HPDE6-E6E7 (cell line): ENCODE measurements at regions not wholly inside any gene's neighbourhood (a gene's known extent, or its start where the extent isn't known, plus 50 kb on each side); places are given as distances from the start of the nearest gene placed in this dataset.
"Not testable (repeated sequence)": the region's sequence is repeated elsewhere in the genome, so short reads cannot be mapped to it uniquely, and the experiment has no call there.

Source experiments
- DNase-seq: peaks from one replicate; pipeline ENCODE4 v3.0.0; 2011; ENCODE audit warnings: missing footprints; ENCODE audit errors: extremely low spot score

DNA sequence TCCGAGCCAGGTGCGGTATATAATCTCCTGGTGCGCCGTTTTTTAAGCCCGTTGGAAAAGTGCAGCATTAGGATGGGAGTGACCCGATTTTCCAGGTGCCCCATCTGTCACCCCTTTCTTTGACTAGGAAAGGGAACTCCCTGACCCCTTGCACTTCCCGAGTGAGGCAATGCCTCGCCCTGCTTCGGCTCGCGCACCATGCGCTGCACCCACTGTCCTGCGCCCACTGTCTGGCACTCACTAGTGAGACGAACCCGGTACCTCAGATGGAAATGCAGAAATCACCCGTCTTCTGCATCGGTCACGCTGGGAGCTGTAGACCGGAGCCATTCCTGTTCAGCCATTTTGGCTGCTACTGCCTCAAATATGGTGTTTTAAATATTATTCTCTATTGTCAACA is 198.0 kb downstream of the MEIS1 start:
- not testable (repeated sequence) for DNase-seq

DNA sequence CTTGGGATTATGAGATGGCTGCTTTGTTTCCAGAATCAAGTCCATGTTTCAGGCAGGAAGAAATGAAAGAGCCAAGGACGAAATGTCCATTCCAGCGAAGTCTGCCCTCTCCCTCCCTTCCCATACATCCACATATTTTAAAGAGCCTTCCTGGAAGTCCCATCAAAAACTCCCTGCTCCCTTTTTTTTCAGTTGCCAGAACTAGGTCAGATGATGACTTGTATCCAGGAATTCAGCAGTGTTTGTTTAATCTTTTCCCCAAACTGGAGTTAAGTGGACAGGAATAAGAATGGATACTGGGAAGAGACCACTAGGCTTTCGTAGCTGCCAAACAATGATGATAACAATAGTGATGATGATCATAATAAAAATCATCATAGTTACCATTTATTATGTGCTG is 198.7 kb downstream of the MEIS1 start:
- DNase-seq, result no peak

DNA sequence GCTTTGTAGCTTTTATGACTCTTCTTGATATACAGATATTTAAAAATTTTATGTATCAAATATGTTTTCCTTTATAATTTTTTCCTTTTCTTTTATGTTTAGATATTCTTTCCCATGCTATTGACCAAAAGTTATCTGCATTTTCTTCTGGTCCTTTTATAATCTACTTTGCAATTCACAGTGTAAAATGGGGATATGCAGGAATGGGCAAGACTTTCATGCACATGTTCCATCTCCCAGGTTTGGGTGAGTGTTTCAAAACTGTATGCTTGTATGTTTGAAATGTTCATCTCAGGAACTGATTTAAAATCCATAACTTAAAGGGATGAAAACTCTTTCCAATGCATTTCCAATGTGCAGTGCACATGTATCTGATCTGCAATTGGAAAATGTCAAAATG is 199.9 kb downstream of the MEIS1 start:
- no peak for DNase-seq

DNA sequence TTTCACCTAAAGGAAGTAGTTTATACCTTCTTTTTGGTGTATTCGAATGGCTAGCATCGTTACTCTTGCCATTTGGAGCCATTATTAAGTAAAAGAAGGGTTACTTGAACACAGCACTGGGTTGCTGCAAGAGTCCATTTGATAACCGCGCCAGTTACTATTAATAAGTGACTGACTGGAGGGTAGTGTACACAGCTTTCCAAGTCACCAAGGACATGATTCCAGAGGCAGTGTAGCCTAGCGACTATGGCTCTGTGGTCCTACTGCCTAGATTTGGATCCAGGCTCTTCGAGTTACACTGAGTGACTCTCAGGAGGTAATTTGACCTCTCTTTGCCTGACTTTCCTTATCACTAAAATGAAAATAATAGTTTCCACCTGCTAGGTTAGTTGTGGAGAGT is 206.8 kb downstream of the MEIS1 start:
- no peak for DNase-seq

DNA sequence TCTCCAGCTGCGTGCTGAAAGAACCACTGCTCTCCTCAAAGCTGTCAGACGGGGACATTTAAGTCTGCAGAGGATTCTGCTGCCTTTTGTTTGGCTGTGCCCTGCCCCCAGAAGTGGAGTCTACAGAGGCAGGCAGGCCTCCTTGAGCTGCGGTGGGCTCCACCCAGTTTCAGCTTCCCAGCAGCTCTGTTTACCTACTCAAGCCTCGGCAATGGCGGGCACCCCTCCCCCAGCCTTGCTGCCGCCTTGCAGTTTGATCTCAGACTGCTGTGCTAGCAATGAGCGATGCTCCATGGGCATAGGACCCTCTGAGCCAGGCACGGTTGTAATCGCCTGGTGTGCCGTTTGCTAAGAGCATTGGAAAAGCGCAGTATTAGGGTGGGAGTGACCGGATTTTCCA is 213.2 kb downstream of the MEIS1 start:
- not testable (repeated sequence) for DNase-seq

DNA sequence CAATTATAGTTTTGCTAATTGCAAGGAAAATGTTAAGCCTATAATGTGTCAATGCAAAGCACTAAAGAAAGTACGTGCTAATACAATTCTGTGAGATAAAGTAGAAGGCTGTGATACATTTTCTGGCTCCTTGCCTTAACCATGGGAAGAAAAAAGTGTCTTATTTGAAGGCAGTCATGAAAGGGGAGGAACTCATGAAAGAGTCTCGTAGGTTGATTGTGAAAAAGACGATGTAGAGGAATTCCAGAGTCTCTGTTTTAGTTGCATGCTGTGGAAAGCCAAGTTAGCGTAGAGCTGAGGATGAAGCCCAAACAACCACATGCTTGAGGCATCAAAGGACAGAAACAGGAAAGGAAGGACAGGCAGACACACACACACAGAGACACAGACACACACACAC is 214.1 kb downstream of the MEIS1 start:
- no peak for DNase-seq

DNA sequence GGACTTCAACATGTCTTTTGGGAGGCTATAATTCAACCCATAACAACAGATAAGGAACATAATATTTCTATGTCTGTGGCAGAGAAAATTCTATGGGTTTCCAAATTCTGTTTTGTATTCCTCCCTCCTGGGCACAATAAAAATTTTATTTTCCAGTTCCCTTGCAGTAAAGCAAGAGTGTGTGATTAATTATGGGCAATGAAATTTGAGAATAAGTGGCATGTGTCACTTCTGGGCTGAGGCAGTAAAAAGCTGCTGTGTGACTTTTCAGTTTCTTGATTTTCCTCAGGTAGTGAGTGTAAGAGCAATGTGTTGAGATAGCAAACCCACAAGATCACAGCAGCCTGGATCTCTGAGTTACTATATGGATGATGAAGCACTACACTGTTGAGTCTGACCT is 216.4 kb downstream of the MEIS1 start:
- DNase-seq, result no peak

DNA sequence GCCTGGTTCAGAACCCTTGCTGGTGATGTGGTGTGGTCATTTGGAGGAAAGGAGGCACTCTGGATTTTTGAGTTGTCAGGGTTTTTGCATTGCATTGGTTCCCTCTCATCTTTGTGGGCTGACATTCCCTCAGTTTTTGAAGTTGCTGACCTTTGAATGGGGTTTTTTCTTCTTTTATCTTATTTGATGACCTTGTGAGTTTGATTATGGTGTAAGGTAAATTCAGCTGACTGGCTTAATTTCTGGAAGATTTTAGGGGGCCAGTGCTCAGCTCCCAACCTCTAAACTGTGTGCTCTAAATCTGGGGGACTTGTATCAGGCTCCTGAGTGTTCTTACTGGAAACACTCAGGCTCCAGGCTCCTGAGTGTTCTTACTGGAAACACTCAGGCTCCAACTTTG is 225.9 kb downstream of the MEIS1 start:
- no peak for DNase-seq

DNA sequence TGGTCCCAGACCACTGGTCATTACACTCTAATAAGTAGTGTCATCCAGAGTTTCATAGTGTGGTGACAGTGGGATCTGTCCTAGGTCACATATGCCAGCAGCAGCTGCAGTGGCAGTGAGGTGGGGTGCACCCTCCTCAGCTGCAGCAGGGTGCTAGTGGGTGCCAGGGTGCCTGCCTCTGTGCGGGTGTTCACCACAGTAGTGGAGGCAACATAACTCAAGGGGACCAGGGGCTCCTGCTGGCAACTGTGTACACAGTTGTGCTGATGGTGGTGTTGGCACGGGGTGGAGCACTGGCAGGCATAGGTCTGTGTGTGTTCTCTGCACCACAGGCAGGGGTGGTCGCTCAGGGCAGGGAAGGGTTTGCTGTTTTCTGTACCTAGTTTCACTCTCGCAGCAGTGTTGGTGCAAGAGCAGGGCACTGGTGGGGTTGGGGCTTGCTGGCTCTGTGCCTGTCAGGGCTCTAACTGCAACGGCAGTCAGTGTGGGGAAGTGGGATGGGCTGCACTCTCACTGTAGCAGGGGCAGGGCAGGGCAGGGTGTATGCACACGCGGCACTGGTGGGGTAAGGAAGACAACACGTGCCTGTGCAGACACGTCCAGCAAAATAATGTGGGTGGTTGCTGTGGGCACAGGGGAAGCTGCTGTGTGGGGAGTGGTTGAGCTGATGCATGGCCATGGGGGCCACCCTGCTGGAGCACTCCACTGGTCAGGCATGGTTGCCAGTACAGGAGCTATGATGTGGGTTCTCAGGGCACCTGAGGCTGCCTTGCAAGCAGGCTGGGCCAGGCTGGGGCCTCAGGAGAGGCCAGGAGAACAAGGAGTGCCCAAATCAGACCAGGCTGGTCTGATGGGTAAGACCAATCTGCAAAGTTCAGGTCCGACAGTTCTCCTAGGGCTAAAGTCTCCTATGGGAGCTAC is 226.6 kb downstream of the MEIS1 start:
- DNase-seq, result no peak

DNA sequence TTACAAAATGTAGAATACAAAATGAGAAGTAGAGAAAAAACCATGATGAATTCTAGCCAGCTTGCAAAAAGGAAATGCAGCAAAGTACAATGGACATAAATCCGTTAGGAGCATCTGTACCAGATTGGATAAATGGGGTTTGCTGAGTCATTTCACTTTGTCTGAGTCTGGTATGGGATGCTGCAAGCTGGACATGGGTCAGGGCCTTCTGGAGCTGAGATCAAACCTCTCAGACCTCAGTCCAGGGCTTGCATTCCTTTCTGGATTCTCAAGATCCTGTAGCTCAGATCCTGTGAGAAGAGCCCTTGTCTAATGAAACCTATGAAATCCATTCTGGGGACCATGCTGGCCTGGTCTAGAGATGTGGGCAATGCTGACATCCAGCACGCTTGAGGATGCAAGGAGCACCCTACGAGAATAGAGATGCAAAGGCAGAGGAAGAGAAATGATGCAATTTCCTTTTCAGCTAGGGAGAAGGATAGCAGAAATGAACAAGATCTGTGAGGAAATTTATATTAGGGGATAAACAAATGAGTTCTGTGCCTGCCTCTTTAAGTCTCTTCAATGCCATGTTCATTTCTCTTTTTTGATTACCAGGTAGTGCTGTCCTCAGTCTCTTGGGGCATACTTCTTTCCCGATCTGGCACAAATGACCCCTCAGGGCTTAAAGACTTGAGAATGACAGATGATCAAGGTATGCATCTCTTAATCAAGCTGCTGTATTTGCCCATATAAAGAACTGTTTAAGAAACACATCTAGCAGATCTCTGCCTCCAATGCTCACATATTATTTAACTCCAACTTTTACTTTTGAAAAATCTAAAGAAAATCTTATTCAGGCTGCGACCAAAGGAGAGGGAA is 230.4 kb downstream of the MEIS1 start:
- no peak for DNase-seq

DNA sequence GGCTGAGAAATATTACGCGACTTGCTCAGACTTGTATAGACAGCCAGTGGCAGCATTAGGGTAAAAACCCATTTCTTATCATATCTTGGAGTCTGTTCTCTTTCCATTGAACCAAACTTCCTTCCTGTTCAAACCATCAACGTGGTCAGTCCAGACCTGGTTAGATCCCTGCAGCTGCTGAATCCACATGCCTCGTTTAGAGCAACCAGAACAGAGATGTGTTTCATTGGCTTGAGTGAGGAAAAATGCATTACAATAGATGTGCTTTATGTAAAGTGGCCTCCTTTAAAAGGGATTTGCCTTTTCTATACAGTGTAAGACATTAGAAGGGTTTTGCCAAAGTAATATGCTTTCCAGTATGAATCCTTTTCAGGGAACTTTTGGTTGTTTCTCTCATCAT is 232.4 kb downstream of the MEIS1 start:
- DNase-seq, result no peak

DNA sequence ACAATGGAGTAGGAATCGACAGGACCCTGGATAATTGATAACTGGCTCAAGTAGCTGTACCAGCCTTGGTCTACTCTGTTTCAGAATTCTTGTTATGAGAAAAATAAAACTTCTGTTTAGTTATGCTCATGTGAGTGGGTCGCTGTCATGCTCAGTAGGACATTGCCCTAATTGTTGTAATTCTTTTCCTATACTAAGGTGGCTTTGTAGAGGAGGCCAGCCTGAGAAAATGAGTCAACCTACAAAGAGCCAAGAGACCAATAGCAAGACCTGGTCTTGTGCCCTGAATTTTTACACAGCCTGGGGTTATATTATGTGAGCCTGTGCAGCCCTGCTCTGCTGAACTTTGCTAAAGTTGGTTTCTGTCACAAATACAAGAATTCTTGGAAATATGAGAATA is 238.4 kb downstream of the MEIS1 start:
- DNase-seq, result no peak

DNA sequence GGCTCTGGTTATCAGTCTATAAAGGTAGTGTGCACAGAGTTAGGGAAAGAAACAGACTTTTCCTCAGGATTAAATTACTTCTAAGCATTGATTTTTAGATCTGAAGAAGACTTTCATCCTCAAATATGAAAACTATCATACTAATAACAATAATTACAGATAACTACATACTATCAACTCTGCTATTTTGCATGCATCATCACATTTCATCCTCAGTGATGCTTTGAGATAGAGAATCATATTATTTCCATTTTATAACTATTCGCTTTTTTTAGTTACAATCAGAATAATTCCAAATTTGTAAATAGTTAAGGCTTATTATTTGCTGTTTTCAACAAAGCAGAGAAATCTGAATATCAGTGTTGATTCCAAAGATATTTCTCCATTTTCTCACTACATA is 239.2 kb downstream of the MEIS1 start:
- no peak for DNase-seq

DNA sequence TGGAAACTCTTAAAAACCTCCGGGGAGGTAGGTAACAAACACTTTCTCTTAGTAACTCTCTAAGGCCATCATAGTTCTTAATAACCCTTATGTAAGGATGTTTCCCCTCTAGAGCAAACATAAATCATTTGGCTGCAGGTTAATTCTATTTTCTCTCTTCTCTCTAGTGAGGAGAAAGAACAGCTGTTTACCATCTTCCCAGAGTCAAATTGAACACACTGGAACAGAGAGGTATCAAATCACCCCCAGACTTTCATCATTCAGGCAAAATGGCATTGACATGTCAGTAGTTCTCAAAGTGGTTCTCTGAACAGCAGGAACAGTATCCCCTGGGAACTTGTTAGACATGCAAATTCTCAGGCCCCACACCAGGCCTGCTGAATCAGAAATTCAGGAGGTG is 240.7 kb downstream of the MEIS1 start:
- DNase-seq, result no peak

DNA sequence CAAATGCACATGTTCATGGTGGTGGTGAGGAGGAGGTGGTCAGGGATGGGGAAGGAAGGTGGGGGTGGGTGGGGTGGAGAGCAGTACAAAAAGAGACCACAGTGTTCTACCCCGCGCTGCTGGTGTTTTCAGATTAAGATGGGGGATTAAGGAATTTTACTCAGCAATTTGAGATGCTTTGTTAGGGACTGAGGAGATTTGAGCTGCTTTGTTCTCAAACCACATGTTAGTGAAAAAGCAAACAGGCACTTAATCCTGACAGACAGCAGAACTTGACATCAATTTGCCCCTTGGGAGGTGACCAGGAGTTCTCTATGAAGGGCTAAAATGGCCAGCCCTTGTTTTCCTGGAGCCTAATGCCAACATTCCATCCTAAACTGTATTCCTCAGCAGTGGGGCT is 244.5 kb downstream of the MEIS1 start:
- no peak for DNase-seq

DNA sequence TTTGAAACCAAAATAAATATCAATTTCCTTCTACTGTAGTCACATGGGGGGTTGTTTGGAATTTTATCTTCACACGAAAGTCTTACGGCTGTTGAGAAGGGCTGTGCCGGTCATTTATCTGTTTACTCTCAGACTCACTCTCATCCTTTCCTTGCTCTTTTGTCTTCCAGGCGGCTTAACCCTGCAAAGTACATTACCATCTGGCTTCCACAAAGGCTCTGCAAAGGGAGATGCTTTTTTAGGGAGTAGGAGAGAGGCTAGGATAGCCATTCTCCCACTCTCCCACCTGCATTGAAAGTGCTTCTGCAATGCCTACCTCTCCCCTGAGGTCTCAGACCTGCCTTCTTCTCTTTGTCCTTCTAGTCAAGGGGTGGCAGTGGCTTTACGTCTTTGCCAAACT is 247.6 kb downstream of the MEIS1 start:
- DNase-seq, result no peak

DNA sequence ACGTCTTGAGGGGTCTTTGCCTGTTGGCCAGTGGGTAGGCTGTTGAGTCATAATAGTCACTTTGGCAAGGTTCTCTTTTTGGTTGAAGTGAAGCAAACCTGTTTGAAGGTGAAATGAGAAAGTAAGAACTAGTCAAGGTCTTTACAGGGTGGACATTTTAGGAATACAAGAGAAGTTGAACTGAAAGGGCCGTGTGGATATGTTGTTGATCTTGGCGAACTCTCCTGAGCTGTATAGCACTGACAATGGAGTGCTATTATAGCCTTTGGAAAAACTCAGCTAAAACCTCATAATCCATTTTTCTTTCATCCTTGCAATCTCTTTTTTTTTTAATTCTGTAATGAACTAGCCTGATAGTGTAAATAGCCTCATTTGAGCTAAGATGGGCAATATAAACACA is 248.1 kb downstream of the MEIS1 start:
- no peak for DNase-seq

DNA sequence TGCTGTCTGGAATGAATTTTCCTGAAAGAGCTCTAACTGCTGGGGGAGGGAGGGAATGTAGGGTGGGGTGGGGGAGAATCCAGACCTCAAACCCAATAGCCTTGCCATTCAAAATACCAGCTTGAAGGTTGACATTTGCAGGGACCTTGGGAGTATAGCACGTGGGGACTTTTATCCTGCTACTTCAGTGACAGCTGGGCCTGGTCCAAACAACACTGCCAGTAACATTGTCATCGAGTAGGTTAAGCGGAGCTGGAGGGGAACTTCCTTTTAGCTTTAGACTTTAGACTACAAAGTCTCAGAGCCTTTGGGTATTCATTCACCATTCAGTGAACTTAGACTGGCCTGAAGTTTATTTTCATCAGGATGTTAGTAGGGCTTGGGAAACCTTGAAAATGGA is 248.7 kb downstream of the MEIS1 start:
- DNase-seq, result no peak

DNA sequence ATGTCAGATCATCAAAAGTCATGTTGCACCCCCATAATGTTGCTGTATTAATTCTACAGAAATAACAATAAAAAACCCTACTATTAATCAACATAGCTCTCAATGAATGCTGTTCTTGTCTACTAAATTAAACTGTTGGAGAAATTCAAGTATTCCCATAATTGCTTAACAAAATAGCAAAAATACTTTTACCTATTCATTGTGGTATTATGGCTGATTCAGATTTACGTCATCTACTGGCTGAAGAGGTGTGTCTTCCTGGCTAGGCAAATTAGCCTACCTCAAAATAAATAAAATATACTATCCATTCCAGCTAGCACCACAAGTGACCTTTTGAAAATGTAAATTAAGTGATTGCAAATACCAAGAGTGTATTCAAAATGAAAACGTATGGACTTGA is 249.4 kb downstream of the MEIS1 start:
- peak; percentile 21 for DNase-seq

DNA sequence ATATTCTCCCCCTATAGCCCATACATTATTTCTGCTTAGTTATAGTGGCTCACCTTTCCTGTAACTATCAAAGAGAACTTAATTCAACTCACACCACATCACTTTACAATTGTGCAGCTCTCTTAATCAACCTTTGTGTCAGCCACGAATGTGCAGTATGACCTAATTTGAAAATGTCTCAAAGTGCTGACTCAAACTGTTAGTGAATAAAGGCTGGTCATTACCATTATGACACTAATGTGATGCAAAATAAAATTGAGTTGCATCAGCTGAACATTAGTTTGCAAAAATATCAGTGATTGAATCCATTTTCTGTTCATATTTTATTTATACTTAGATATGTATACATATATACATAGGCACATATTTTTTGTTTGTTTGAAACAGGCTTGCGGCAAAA is 251.8 kb downstream of the MEIS1 start:
- no peak for DNase-seq

DNA sequence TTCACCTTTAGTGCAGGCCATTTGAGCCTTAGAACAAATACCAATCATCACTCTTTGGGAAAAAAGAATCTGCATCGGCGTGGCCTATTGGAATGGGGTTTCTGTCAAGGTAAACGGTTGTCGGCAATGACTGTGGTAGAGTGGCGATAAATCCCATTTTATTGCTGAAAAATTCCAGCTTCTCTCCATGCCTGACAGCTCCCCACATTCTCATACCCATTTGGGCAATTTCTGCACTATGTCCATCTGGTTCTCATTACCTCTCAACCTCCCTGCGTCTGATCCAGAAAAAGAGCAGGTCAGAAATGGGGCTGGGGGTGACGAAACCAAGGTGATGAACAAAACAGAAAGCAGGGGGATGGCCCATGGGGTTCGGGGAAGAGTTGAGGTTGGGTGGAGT is 254.0 kb downstream of the MEIS1 start:
- no peak for DNase-seq

DNA sequence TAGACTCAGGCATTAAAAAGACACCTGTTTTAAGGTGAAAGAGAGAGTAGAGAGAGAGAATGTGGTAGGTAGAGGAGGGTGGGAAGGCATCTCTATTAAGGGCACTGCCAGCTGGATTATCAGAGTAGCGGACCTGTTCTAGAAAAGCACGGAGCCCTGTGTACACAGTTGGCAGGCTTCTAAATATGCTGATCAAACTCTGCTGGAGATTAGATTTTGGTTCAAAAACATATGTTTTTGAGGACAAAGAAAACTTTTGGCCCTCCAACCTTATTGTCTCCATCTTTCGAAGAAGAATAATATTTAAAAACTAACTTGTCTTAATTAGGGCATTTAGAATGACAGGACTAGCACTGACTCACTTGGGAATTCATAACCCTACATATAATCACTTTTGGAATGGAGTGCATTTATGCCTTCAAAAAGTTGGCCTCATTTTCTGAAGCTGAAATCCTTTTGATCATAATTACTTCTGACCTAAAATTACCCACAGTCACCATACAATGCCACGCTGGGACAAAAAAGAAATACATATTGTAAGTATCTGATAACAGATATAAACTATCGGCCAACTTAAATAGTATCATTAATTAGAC is 254.6 kb downstream of the MEIS1 start:
- DNase-seq, result no peak
